HuH-7.5 (cell line): ENCODE measurements at regions not wholly inside any gene's neighbourhood (a gene's known extent, or its start where the extent isn't known, plus 50 kb on each side); places are given as distances from the start of the nearest gene placed in this dataset.
"Not testable (repeated sequence)": the region's sequence is repeated elsewhere in the genome, so short reads cannot be mapped to it uniquely, and the experiment has no call there.

Source experiments
- DNase-seq: peaks from one replicate; pipeline ENCODE4 v3.0.0; 2011; ENCODE audit warnings: low spot score

- not testable (repeated sequence) for DNase-seq
These were observed 829.7 kb downstream of the TMEM121 start for GRCh38 chr14:106355881-106356642.

GRCh38 chr14:106356643-106356930 lies 830.2 kb downstream of the TMEM121 start:
- not testable (repeated sequence) for DNase-seq

- not testable (repeated sequence) for DNase-seq
These were observed 832.9 kb downstream of the TMEM121 start for GRCh38 chr14:106359157-106359887.

- DNase-seq = not testable (repeated sequence)
These were observed 839.0 kb downstream of the TMEM121 start for GRCh38 chr14:106365371-106365770.

- not testable (repeated sequence) for DNase-seq
These were observed 839.5 kb downstream of the TMEM121 start for GRCh38 chr14:106365894-106366293.

- not testable (repeated sequence) for DNase-seq
These were observed 840.6 kb downstream of the TMEM121 start for GRCh38 chr14:106366971-106367370.

- DNase-seq = not testable (repeated sequence)
These were observed 843.1 kb downstream of the TMEM121 start for GRCh38 chr14:106369456-106369855.

- DNase-seq = peak; percentile 26
These were observed 846.7 kb downstream of the TMEM121 start for GRCh38 chr14:106372870-106373652.

GRCh38 chr14:106373653-106374110 lies 847.3 kb downstream of the TMEM121 start:
- not testable (repeated sequence) for DNase-seq

- no peak for DNase-seq
These were observed 851.0 kb downstream of the TMEM121 start for GRCh38 chr14:106377432-106377831.

- no peak for DNase-seq
These were observed 851.8 kb downstream of the TMEM121 start for GRCh38 chr14:106378191-106378590.

GRCh38 chr14:106380740-106381139 lies 854.4 kb downstream of the TMEM121 start:
- no peak for DNase-seq

- not testable (repeated sequence) for DNase-seq
These were observed 862.8 kb downstream of the TMEM121 start for GRCh38 chr14:106389186-106389585.

GRCh38 chr14:106390401-106390800 lies 864.0 kb downstream of the TMEM121 start:
- DNase-seq = no peak

- DNase-seq = no peak
These were observed 864.6 kb downstream of the TMEM121 start for GRCh38 chr14:106390947-106391346.

GRCh38 chr14:106393742-106394141 lies 867.4 kb downstream of the TMEM121 start:
- no peak for DNase-seq

- no peak for DNase-seq
These were observed 869.2 kb downstream of the TMEM121 start for GRCh38 chr14:106395456-106396050.

GRCh38 chr14:106396999-106397398 lies 870.6 kb downstream of the TMEM121 start:
- DNase-seq = no peak

GRCh38 chr14:106398931-106399331 lies 872.5 kb downstream of the TMEM121 start:
- not testable (repeated sequence) for DNase-seq

- not testable (repeated sequence) for DNase-seq
These were observed 874.9 kb downstream of the TMEM121 start for GRCh38 chr14:106401316-106401715.

- not testable (repeated sequence) for DNase-seq
These were observed 883.8 kb downstream of the TMEM121 start for GRCh38 chr14:106410229-106410628.

- DNase-seq = no peak
These were observed 888.1 kb downstream of the TMEM121 start for GRCh38 chr14:106414464-106414863.
